ENCODE measurements at regions not wholly inside any gene's neighbourhood (a gene's known extent, or its start where the extent isn't known, plus 50 kb on each side); places are given as distances from the start of the nearest gene placed in this dataset.
A peak's percentile ranks its signal among the peaks of the same experiment; 100 is the strongest.
"Not testable (repeated sequence)": the region's sequence is repeated elsewhere in the genome, so short reads cannot be mapped to it uniquely, and the experiment has no call there.

- not testable (repeated sequence) for H3K4me3 Mint-ChIP-seq
These were observed 160.4 kb downstream of the TBC1D2B start for GRCh38 chr15:77916966-77917635.

GRCh38 chr15:77915961-77916330 lies 161.6 kb downstream of the TBC1D2B start:
- not testable (repeated sequence) for DNase-seq, H3K4me1 Mint-ChIP-seq, ATAC-seq, H3K4me3 Mint-ChIP-seq, H3K9me3 Mint-ChIP-seq
- H3K27me3 Mint-ChIP-seq = peaks cover 14% of the 10 kb centered on the region
- peak overlapping the region in 1 of 2 donors; percentile 86 for H3K27ac Mint-ChIP-seq

More at GRCh38 chr15:77916966-77917635, 160.4 kb downstream of the TBC1D2B start:
- not testable (repeated sequence) for ATAC-seq, DNase-seq, H3K9me3 Mint-ChIP-seq, H3K4me1 Mint-ChIP-seq, H3K27ac Mint-ChIP-seq
- H3K27me3 Mint-ChIP-seq = peaks cover 25% of the 10 kb centered on the region

DNA sequence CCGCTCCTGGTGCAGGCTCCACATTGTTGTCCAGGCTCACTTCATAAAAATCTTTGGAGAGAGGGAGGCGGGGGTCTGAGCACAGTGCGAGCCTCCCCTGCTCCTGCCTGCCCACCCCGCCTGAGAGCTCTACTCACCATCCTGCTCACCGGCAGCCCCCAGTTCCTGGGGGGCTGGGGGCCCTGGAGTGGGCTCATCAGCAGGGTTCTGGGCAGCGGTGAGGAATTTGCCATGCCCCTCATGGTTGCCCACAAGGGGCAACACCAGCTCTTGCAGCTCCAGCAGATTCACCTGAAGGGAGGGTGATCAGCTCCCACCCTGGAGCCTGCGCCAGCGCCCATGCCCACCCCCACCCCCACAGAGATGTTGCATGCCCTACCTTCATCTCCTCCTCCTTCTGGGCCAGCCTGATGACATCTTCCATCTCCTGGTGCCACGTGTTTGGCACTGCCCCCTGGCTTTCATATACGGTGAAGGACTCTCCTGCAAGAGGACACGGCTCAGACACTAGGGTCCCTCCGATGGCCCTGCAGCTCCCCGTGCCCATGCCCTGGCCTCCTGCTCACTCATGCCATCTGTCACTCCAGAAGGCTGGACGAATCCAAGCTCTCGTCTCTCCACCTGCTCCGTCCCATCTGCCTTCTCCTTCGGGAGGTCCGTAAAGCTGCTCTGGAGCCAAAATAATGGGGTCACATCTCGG lies 162.1 kb downstream of the TBC1D2B start:
- ATAC-seq = no peak
- Mint-ChIP-seq H3K9me3 (no peaks in the 10 kb centered on the region), H3K27me3 (peaks cover 12% of the 10 kb centered on the region), H3K4me1 (no peaks in the 10 kb centered on the region), H3K4me3 (no peak overlapping the region), H3K27ac (peak overlapping the region in 1 of 2 donors; percentile 31)
- DNase-seq = no peak

DNA sequence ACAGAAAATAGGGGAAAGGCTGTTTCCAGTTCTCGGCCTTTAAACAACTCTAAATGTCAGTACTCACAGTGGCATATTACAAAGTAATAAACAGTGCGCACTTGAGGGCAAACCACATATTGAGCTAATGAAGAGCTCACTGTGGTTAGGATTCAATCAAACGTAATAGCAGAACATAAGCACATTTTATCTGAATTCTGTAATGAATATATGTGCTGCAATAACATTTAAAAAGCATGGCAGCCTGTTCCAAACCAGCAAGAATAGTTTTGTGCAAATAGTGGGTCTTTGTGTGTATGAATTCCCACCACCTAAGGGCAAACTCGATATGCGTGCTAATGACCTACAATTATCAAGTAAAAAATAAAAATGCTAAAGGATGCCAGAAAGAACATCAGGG lies 163.0 kb downstream of the TBC1D2B start:
- DNase-seq, H3K9me3 Mint-ChIP-seq, H3K27ac Mint-ChIP-seq, H3K4me3 Mint-ChIP-seq, H3K4me1 Mint-ChIP-seq, ATAC-seq: not testable (repeated sequence)
- peaks cover 17% of the 10 kb centered on the region for H3K27me3 Mint-ChIP-seq

DNA sequence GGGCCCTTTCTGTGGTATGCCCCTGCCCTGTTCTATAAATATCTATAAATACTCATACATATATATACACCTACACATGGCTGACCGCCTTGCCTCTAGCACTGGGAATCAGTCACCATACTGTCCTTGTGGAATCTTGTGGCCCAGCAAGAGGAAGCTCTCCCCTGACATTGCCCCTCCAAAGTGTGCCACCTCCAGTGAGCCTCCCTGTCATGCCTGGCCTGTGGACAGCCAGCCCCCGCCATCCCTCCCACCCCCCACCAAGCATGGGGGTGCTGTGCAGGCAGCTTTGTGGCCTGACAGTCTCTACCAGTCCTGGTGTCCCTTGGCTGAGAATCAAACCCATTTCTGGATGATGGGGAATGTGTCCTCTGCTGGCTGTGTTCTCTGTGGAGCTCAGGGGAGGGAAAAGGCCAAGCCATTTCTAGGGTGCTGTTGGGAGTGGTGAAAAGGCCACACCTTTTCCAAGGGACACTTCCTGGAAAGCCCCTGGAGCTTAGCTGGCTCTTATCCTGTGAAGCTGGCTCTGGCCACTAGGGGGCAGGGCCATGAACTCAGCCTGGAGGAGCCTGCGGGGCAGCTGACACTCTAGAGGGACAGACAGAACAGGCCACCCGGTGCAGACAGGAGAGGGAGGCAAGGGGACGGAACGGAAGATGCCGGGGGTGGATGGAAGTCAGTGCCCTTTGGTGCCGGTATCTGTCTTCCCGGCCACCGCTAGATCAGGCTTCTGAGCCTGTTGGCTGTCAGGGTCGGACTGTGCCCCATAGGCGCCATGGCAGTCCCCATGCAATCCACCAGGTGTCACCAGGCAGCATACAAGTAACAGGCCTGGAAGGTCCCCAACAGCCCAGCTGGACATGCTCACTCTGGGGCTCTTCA lies 167.2 kb downstream of the TBC1D2B start:
- not testable (repeated sequence) for H3K9me3 Mint-ChIP-seq, H3K4me1 Mint-ChIP-seq
- Mint-ChIP-seq H3K27ac (peak overlapping the region in 1 of 2 donors; percentile 15), H3K27me3 (peaks cover 20% of the 10 kb centered on the region), H3K4me3 (peak overlapping the region; percentile 59 to 61)
- ATAC-seq = peak; percentile 85
- DNase-seq = peak; percentile 80 to 84

DNA sequence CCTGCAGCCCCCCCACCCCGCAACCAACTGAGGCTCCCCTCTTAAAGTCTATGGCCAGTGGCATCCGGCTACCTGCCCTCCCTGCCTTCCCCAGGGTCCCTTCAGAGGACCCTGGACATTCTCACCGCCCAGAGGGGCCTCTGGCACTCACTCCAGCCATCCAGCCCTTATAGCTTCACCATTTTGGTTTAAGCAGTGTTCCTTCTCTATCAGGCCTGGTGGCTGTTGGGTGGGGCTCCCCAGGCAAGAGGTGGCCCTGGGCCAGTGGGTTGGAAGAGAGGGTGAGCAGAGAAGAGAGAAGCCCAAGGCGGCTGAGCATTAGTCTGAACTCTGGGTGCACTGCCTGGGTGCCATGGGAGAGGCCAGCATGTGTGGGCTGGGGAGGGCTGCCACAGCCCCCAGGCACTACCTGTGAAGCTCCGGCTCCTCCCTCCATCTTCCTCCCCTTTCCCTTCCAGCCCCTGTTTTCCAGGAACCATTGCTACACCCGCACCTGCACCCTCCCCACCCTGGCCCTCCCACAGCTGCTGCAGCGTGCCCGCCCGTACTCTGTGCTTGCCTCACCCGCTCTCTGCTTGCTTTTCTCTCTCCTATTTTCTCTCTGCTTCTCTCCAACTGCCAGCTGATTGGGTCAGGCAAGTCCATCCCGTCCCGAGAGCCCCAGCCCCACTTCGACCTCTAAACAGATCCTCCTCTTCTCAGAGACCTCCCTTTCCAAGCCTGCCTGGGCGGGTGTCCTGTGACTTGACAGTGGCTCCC lies 168.2 kb downstream of the TBC1D2B start:
- Mint-ChIP-seq H3K27ac (peak overlapping the region in 1 of 2 donors; percentile 59), H3K9me3 (no peaks in the 10 kb centered on the region), H3K4me3 (no peak overlapping the region), H3K27me3 (peaks cover 20% of the 10 kb centered on the region), H3K4me1 (peaks cover 7% of the 10 kb centered on the region)
- no peak for DNase-seq
- ATAC-seq = no peak

DNA sequence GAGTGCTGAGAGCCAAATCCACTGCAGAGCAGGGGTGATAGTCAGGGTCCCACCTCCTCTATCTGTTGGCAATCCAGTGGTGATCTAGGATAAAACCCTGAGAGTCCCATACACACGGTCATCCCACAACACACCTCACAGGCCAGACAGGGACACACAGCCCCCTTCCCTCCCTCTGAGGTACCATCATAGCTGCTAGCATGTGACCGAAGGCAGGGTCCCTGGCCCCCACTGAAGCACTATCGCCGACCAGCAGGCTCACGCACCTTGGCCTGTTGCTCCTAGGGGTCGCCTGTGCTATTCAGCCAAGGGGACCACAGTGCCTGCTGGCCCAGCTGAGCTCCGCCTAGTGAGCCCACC lies 168.8 kb downstream of the TBC1D2B start:
- DNase-seq, H3K4me1 Mint-ChIP-seq, H3K9me3 Mint-ChIP-seq, ATAC-seq, H3K4me3 Mint-ChIP-seq, H3K27ac Mint-ChIP-seq: not testable (repeated sequence)
- H3K27me3 Mint-ChIP-seq = peaks cover 20% of the 10 kb centered on the region

DNA sequence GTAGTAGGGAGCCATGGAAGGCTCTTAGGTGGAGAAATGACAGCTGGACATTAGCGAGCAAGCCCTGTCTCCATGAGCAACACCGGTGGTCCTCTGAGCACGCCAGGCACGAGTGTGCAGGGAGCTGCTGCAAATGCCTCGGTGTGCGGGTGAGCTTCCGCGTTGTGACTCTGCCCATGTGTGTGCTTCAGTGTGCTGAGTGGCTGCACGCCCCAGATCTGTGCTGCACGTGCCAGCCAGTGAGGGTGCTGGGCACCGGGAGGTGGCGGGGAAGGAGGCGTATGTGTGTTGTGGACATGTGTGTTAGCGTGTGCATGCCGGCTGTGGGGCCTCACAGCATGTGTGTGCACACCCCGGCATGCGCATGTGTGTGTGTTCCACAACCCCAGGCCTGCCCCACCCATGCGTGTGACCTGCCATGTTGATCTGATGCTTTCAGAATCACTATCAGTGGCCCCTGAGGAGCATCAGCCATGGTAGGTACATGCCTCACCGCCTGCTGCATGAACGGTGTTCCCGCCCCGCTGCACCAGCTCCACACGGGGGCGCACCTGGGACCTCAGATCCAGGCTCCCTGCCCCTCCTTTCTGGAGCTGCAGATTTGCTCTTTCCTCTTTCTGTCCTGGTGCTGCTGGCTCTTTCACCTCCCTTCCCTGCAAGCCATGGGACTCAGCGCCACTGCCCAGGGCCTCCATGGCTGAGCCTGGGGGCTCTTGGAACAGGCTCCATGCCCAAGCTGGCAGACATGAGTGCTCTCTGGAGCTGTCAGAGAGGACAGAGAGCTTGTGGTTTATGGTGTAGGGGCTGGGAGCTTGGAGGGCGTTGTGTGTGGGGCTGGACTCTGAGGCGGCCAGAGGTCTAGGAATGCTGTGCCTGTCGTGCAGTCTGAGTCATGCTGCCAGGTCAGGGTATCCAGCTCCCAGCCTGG lies 169.4 kb downstream of the TBC1D2B start:
- Mint-ChIP-seq H3K4me3 (no peak overlapping the region), H3K27me3 (peaks cover 20% of the 10 kb centered on the region), H3K4me1 (peaks cover 7% of the 10 kb centered on the region), H3K27ac (no peak overlapping the region), H3K9me3 (no peaks in the 10 kb centered on the region)
- ATAC-seq (peak; percentile 68), DNase-seq (peak; percentile 48 to 61)

- H3K27ac Mint-ChIP-seq, DNase-seq, H3K4me3 Mint-ChIP-seq, ATAC-seq, H3K4me1 Mint-ChIP-seq, H3K9me3 Mint-ChIP-seq: not testable (repeated sequence)
- H3K27me3 Mint-ChIP-seq = peaks cover 20% of the 10 kb centered on the region
These were observed 171.2 kb downstream of the TBC1D2B start for GRCh38 chr15:77906062-77906990.

DNA sequence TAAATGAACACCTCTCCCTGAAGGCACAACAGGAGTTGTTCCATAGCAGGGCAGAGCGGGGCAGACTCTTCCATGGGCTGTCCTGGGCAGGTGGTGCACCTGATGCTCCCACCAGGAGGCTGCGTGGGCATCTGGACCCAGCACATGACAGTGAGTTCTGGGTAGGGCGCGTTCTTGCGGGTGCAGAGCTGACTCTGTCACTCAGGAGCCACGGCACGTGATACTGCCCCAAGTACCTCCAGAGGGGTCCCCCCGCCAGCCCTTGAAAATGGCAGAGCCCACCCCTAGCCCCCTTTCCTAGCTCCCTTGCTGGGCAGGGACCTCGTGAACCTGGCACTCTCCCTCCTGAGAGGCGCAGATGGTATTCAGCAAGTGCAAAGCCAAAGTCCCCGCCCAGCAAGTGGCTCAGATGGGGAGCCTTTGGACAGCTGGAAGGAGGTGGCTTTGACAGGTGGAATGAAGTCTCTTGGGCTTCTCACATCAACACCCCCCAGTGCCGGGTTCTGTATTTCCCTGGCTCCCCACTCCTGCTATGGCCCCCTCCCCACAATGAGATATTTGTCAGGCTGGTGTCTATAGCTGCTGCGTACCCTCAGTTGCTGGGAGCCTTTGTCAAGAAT lies 172.1 kb downstream of the TBC1D2B start:
- H3K9me3 Mint-ChIP-seq = no peaks in the 10 kb centered on the region
- H3K27ac Mint-ChIP-seq = no peak overlapping the region
- no peak for ATAC-seq
- no peak overlapping the region for H3K4me3 Mint-ChIP-seq
- no peak for DNase-seq
- peaks cover 7% of the 10 kb centered on the region for H3K4me1 Mint-ChIP-seq
- H3K27me3 Mint-ChIP-seq = peaks cover 20% of the 10 kb centered on the region

DNA sequence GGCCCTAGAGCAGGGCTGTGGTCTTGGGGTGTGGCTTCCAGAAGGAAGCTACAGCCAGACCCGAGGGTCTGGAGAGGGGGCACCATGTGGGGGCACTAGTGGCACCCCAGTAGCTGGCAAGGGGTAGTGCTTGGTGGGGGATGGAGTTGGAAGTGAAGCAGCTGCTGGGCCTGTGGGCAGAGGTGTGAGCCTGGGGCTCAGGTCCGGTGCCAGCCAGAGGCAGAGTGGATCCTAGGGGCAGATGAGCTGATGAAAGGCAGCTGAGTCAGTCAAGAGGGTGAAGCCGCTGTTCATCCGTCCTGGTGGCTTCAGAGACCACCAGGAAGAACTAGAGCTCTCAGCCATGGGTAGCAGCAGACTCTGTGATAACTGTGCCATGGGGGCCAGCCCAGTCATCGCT lies 172.6 kb downstream of the TBC1D2B start:
- Mint-ChIP-seq H3K27me3 (peaks cover 19% of the 10 kb centered on the region), H3K4me3 (no peak overlapping the region), H3K9me3 (no peaks in the 10 kb centered on the region), H3K4me1 (peaks cover 2% of the 10 kb centered on the region), H3K27ac (no peak overlapping the region)
- ATAC-seq = no peak
- DNase-seq = no peak

- no peaks in the 10 kb centered on the region for H3K4me1 Mint-ChIP-seq
- ATAC-seq (no peak), DNase-seq (no peak)
- H3K27ac Mint-ChIP-seq = peak overlapping the region in 1 of 2 donors; percentile 54
- H3K27me3 Mint-ChIP-seq = peaks cover 14% of the 10 kb centered on the region
- no peak overlapping the region for H3K4me3 Mint-ChIP-seq
- no peaks in the 10 kb centered on the region for H3K9me3 Mint-ChIP-seq
These were observed 173.1 kb downstream of the TBC1D2B start for GRCh38 chr15:77904436-77904821.

GRCh38 chr15:77903761-77904435 lies 173.6 kb downstream of the TBC1D2B start:
- H3K27me3 Mint-ChIP-seq, DNase-seq, H3K4me1 Mint-ChIP-seq, H3K9me3 Mint-ChIP-seq, ATAC-seq, H3K27ac Mint-ChIP-seq, H3K4me3 Mint-ChIP-seq: not testable (repeated sequence)

All from stimulated activated naive CD8-positive, alpha-beta T cell treated with anti-CD3 and anti-CD28 coated beads, Interleukin-15, amount 100 ng/mL, for 72 hours (primary cell).